Cerebellar cortex (tissue), 1 donor: ENCODE measurements at regions not wholly inside any gene's neighbourhood (a gene's known extent, or its start where the extent isn't known, plus 50 kb on each side); places are given as distances from the start of the nearest gene placed in this dataset.

Experiments used
- DNase-seq: peaks from one replicate; pipeline ENCODE4 v3.0.0-alpha.2; 2015; ENCODE audit warnings: low spot score

DNA sequence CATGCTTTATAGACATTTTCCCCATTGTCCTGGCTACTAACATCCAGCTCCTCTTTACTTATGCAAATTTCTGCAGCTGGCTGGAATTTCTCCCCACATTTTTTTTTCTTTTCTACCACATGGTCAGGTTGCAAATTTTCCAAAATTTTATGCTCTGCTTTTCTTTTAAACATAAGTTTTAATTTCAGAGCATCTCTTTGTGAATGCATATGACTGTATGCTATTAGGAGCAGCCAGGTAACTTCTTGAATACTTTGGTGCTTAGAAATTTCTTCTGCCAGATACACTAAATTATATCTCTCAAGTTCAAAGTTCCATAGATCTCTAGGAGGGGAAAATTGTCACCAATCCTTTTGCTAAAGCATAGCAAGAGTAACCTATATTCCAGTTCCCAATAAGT, 365.9 kb downstream of the LRFN5 start:
- DNase-seq, result no peak

DNA sequence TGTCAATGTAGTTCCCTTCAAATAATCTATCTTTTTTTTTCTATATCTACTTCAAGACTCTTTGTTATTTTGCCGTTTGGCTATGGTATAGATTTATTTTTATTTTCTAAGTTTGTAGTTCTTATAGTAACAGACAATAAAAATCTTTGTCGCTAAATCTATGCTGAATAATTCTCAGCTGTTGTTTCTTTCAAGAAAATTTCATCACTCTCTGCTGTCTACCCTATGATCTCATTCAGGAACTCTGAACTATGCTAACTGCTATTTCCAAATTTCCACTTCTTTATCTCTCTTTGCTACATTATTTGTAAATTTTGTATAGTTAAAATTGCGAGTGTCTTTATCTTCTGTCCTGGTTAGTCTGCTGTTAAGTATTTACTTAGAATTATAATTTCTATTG, 353.6 kb downstream of the LRFN5 start:
- DNase-seq, result no peak

DNA sequence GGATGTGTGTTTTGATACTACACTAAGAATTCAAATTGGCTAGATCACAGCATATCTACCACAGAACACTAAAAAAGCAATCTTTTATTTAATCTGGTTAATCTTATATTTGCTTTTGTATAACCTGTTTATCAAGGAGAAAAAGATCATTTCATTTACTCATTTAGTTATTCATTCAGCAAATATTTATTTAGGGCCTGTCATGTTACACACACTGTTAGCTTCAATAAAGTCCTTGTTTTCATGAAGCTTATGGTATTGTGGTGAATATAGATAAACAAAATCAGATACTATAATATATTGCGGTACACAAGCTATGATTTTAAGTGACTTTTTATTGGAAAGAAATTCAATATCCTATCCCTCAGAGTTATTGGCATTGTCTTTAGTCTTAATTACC, 350.8 kb downstream of the LRFN5 start:
- no peak for DNase-seq
